ENCODE measurements at regions not wholly inside any gene's neighbourhood (a gene's known extent, or its start where the extent isn't known, plus 50 kb on each side); places are given as distances from the start of the nearest gene placed in this dataset.

DNA sequence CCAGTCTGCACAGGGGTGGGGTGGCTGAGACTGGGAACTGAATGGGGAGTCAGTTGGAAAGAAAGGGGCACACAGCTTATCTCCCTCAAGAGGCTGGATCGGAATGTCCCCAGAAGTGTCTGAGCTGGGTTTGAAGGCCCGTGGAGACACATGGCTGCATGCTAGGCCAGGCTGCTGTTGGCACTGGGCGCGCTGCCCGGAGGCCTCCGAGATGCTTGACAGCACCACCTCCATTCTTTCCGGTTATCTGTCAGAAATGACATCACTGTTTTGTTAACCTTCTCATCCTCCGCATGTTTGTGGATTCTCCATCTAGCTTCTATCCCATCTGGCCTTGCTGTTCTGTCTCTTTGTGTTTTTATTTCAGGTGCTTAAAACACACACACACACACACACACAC lies 85.5 kb downstream of the APIP start:
- no peak overlapping the region for H3K4me3 ChIP-seq (ENCODE audit: low read depth, low read length)
- TF ChIP-seq MAX (IDR thresholded peaks at IDR 0.05; ENCODE audit: low read depth, low read length): no peak
- TF ChIP-seq MYC (IDR thresholded peaks at IDR 0.05; ENCODE audit: low read depth, low read length): no peak
- TF ChIP-seq CTCF (IDR thresholded peaks at IDR 0.05; ENCODE audit: low read depth, low read length): no peak
- no peak for DNase-seq (ENCODE audit: low read depth)

GRCh38 chr11:34830035-34830434 lies 86.1 kb downstream of the APIP start:
- TF ChIP-seq POLR2A (IDR thresholded peaks at IDR 0.05; ENCODE audit: extremely low read depth, insufficient read length) (no peak), MYC (IDR thresholded peaks at IDR 0.05; ENCODE audit: low read depth, low read length) (no peak), CTCF (IDR thresholded peaks at IDR 0.05; ENCODE audit: low read depth, low read length) (no peak), MAX (IDR thresholded peaks at IDR 0.05; ENCODE audit: low read depth, low read length) (no peak)
- H3K4me3 ChIP-seq (ENCODE audit: low read depth, low read length): no peak overlapping the region
- DNase-seq (ENCODE audit: low read depth): no peak

DNA sequence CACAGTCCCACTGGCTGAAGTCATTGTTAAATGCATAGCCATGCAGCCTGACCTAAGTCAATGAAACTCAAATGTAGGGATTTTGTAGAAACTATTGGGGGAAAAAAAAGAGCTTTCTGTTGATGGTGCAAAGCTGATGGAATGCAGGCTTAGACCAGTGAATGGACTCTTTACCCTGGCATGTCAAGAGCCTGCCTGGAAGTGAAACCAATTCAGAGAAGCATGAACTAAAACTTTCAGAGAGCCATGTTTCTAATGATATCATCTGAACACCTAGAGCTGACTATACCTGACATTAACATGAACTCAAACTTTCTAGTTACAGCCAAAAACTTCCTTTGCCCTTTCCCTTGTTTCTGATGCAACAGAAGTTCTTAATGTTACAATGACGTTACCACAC lies 89.0 kb downstream of the APIP start:
- TF ChIP-seq CTCF (IDR thresholded peaks at IDR 0.05; ENCODE audit: low read depth, low read length) (no peak), POLR2A (IDR thresholded peaks at IDR 0.05; ENCODE audit: extremely low read depth, insufficient read length) (no peak), MAX (IDR thresholded peaks at IDR 0.05; ENCODE audit: low read depth, low read length) (no peak), MYC (IDR thresholded peaks at IDR 0.05; ENCODE audit: low read depth, low read length) (no peak)
- no peak for DNase-seq (ENCODE audit: low read depth)
- H3K4me3 ChIP-seq (ENCODE audit: low read depth, low read length): no peak overlapping the region

- TF ChIP-seq CTCF (IDR thresholded peaks at IDR 0.05; ENCODE audit: low read depth, low read length): no peak
- no peak for TF ChIP-seq POLR2A (IDR thresholded peaks at IDR 0.05; ENCODE audit: extremely low read depth, insufficient read length)
- no peak for TF ChIP-seq MAX (IDR thresholded peaks at IDR 0.05; ENCODE audit: low read depth, low read length)
- no peak for TF ChIP-seq MYC (IDR thresholded peaks at IDR 0.05; ENCODE audit: low read depth, low read length)
- H3K4me3 ChIP-seq (ENCODE audit: low read depth, low read length): no peak overlapping the region
- DNase-seq (ENCODE audit: low read depth): no peak
Observed at GRCh38 chr11:34826384-34826726, 89.8 kb downstream of the APIP start.

DNA sequence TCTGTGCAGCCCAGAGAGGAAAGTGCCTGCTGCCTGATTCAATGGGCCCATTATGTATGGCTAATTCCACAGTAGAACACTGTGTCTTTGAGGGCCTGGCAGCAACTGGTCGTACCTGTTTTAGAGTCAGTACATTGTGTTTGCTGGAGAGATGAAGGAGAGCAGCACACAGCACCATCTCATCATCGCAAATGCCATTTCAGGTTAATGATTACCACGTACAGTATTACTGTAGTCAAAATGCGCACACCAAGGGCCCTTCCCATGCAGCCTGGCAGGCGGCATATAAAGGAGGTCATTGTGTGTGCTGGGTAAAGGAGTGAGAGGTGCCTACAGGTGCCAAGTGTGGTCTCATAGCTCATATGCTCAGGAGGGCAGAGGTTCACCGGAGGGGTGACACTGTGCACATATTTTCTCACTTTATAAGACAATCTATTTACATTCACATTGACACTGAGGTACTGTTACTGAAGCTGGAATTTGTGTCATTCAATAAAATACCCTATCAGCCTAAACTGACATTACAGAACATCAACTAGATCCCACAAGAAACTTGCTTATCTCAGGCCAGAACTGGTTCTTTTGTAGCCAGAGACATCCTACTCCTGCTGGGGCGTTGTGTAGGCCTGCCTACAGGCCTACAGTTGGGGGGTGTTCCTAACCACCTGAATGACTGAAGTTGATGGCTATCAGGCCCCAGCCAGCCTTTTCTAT lies 90.4 kb downstream of the APIP start:
- no peak for DNase-seq (ENCODE audit: low read depth)
- H3K4me3 ChIP-seq (ENCODE audit: low read depth, low read length): no peak overlapping the region
- TF ChIP-seq POLR2A (IDR thresholded peaks at IDR 0.05; ENCODE audit: extremely low read depth, insufficient read length): no peak
- TF ChIP-seq MAX (IDR thresholded peaks at IDR 0.05; ENCODE audit: low read depth, low read length): no peak
- no peak for TF ChIP-seq MYC (IDR thresholded peaks at IDR 0.05; ENCODE audit: low read depth, low read length)
- no peak for TF ChIP-seq CTCF (IDR thresholded peaks at IDR 0.05; ENCODE audit: low read depth, low read length)
